SHP77 (cell line): ENCODE measurements at regions not wholly inside any gene's neighbourhood (a gene's known extent, or its start where the extent isn't known, plus 50 kb on each side); places are given as distances from the start of the nearest gene placed in this dataset.

Source experiments
- DNase-seq, 2 experiments: peaks; one replicate each; lab custom pipeline; 2025; lab: John Stamatoyannopoulos, UW

DNA sequence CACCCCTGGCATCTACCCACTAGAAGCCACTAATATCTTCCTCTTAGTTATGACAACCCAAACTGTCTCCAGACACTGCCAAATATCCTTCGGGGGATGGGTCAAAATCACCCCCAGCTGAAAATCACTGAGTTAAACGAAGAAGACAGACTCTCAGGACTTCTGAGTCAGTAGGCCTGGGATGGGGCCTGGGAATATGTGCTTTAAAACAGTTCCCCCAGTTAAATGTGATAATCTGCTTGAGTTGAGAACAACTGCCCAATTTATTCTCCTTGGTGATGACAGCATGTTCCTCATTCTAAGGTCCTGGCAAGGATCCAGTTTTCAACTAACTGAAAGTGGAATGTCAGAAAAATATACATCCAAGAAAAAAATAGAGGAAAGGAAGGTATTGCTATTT is 52.4 kb downstream of the CBLL2 start:
- DNase-seq: no peak

- no peak for DNase-seq
These were observed 57.1 kb downstream of the CBLL2 start for GRCh38 chrX:22329783-22330182.

DNA sequence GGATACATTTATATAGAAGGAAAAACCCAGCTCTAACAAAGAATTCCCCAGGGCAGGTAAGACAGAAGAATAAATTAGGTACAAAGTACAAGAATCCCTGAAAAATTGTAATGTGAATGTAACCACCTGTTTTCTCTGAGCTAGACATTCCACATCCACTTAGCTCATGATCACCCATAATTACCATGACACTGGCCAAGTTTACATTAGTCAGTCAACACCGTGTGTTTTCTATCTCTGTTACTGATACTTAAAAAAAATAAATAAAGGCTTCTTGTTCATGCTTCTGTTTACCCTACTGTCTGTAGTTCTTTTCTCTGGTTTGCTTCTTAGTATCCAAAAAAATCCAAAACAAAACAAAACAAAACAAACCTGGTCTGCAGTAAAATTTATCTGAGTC is 66.0 kb downstream of the CBLL2 start:
- DNase-seq: no peak

GRCh38 chrX:22339459-22339858 is 66.7 kb downstream of the CBLL2 start:
- no peak for DNase-seq

DNA sequence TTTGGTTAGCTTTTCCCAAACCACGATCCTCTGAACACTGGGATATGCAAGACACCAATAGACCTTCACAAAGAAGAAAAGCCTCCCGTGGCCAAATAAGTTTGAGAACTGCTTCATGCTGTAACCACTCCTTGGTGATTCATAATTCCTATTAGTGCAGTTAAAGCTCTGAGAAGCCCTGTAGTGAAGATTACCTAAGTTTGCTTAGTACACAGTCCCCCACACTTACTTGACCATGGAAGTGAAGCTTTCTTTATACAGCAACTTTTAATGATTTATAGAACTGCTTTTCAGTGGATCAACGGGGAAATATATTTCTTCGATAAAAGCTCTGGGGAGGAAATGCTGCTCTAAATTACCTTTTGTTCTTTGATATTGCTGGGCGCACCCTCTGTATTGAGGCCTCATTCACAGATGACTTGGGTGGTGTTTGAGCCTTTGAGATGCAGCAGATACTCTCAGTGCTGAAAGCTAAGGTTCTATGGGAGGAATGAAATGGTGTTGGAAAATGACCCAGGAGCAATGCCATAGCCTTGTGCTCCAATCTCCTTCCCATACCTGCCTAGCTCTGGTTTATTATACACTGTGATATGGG is 67.4 kb downstream of the CBLL2 start:
- DNase-seq: no peak

GRCh38 chrX:22343192-22343591 is 70.5 kb downstream of the CBLL2 start:
- no peak for DNase-seq

- no peak for DNase-seq
These were observed 73.2 kb downstream of the CBLL2 start for GRCh38 chrX:22345884-22346283.

DNA sequence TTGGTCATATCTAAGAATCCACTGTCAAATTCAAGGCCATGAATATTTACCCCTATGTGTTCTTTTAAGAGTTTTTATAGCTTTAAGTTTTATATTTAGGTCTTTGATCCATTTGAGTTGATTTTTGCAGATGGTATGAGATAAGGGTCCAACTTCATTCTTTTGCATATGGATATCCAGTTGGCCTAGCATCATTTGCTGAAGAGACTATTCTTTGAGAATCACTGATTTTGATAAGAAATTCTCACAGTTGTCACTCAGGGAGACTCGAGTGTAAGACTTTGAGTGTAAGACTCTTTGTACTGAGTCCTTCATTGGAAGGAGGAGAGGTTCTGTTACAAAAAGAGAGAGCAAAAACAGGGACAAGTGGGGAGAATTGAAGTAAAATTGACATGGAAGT is 74.8 kb downstream of the CBLL2 start:
- no peak for DNase-seq

DNA sequence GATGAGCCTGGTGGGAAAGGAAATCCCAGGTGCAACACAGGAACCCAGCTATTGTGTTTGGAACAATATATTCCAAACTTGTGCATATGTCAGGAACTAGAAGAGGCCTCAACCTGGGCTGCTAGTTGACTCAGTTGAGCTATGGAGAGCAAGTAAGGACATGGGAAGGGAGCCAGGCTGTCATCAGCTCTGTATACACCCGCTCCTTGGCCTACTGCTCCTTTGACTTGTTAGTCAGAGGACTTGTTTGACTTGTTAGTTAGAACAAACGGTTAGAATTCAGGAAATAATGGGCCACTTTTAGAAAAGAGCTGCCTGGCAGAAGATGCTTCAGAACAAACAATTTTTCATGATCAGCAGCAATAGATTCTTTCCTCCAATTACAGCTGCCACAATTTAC is 76.4 kb downstream of the CBLL2 start:
- DNase-seq: no peak

- no peak for DNase-seq
These were observed 78.4 kb downstream of the CBLL2 start for GRCh38 chrX:22351076-22351475.

DNA sequence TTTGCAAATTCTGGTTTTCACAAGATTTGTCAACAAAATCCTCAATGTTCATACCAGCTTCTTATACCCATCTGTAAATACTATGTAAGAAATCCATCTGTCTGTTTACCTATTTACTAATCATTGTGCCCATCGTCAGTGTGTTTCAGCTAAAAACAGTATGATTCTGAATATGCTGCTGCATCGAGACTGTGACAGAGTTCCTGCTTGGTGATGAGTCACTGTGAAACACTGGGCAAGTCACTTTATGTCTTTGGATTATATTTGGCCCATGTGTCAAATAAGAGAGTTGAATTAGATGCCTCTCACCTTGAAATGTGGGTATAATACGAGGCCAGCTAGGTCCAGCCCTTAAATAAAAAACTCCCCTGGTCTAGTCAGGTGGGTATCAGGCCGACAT is 79.3 kb downstream of the CBLL2 start:
- DNase-seq: no peak

- no peak for DNase-seq
These were observed 84.9 kb downstream of the CBLL2 start for GRCh38 chrX:22357621-22358020.

- no peak for DNase-seq
These were observed 87.4 kb downstream of the CBLL2 start for GRCh38 chrX:22360129-22360528.

DNA sequence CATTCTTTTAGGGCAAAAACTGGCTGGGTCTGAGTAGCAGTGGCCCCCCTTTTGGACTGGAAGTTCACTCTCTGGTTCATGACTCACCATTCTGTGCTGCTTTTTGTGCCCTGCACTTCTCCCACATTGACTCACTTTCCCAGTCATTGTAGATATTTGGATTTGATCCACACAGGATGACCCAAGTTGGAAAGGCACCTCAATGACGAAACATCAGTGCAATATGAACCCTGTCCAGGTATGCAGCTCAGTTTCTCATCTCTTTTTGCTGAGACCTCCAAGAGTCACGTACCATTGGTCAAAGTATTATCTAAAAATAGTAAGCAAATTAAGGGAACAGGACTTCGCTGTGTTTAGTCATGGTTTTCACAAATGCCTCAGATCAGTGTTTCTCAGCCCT is 92.7 kb downstream of the CBLL2 start:
- DNase-seq: no peak

GRCh38 chrX:22366166-22366702 is 93.5 kb downstream of the CBLL2 start:
- DNase-seq: no peak

DNA sequence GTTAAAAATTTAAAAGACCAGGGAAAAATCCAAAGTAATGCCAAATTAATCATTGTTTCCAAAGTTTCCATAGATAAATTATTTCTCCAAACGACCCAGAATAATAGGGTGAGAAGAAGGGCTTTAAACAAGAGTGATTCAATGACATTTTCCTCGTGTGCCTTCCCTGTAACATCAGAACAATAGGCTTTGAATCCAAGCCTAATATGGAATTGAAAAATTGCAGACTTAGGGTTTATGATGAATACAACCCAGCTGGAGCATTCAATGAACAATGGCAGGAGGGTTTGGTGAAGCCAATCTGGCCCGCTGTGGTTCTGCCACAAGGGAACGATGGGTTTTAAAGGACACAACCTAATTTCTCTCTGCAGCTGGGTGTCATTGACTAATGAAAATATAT is 94.2 kb downstream of the CBLL2 start:
- DNase-seq: no peak

- DNase-seq: no peak
These were observed 100.4 kb downstream of the CBLL2 start for GRCh38 chrX:22373094-22373493.

GRCh38 chrX:22373766-22374165 is 101.1 kb downstream of the CBLL2 start:
- DNase-seq: no peak

- DNase-seq: no peak
These were observed 103.7 kb downstream of the CBLL2 start for GRCh38 chrX:22376369-22376768.

DNA sequence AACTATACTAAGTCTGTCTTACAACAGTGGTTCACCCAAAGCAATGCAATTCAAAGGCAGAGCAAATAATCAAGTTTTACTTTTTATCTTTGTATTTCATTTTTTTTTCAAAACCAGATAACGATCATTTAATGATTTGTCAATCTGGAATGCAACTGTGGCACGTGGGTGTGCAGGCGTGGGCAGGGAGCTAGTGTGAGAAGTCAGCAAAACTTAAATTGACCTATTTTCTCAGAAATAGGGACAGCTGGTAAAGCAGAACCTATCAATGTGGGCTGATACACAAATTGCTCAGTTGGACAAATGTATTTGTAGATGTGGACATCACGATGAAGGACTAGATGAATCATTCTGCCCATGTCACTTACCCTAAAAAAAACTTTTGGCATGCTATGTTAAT is 105.6 kb downstream of the CBLL2 start:
- no peak for DNase-seq

GRCh38 chrX:22383988-22384387 is 111.3 kb downstream of the CBLL2 start:
- no peak for DNase-seq

DNA sequence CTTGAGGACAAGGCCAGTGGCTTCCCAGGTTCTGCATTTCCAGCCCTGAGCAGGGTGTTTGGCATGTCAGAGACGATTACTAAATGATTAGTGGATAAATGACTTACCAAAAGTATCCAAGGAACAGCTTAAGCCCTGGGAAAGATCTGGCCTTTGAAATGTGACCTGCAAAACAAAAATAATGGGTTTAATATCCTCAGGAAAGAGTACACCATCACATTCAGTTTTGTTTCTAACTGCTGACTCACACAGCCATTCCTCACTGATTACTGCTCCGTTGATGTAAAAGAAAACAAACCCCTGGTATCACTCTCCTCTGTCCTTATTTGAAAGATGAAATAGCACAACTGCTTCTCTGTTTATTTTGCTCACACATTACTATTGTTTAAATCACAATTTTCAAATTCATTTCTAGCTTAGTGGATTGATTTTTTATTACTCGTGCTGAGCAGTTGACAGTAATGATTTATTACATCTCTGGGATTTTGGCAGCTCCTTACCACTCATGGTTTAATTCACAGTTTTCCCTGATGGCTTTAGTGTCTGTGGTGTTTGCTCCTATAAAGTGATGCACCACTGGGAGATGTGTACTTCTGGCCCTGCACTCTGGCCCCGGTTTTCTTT is 117.0 kb downstream of the CBLL2 start:
- no peak for DNase-seq

DNA sequence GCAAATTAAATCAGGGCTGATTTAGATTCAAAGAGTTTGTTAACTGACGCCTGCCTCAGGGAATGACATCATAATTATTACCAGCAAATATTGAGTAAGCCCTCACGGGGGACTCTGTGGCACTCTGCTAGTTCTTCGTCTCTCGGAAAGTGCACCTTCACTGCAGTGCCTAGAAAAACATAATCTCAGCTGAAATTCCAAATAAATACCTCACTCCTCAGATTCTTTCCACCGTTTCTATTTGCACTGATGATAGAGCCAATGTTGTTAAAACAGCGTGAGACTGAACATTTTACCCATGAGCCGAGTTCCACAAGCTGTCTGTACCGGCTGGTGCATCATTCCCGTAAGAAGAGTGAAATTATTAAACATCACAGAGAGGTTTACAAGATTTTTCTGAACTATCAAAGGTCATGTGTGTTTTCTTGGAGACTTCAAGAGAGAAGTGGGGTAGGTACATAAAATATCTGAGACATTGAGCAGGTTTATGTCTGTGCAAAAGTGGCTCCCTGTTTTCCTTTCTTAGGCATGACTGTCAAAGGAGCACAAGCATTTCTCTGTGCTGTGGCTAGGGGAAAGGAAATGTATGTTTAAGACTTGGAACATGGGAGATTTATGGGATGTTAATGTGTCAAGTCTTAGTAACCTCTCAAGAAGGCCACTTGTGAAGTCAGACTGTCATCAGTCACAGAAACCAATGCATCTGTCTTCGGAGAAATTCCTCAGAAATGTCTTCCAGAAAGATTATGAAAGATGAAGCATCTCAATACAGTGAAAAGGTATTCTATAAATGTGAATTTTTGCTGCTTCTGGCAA is 119.6 kb downstream of the CBLL2 start:
- DNase-seq: no peak
